ENCODE measurements at regions not wholly inside any gene's neighbourhood (a gene's known extent, or its start where the extent isn't known, plus 50 kb on each side); places are given as distances from the start of the nearest gene placed in this dataset.
"Not testable (repeated sequence)": the region's sequence is repeated elsewhere in the genome, so short reads cannot be mapped to it uniquely, and the experiment has no call there.

DNA sequence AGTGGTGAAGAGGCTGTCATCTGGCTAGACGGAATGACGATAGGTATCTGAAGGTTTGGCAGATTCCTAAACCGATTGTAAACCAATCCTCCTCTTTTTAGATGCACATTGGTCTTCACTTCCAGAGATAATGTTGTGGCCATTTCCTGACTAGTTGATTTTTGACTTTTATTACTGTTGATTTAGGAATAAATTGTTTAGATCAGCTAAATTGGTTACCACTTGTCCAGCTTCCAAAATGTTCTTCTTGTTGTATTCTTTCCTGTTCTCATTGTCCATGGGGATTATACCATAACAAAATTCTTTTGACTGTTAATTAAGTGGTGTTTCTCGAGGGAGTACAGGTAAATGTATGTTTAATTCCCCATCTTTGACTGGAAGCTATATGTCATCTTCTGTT, 119.7 kb downstream of the MACROH2A1 start:
- DNase-seq = no peak

GRCh38 chr5:135276151-135276550, 122.9 kb downstream of the MACROH2A1 start:
- DNase-seq = no peak

DNA sequence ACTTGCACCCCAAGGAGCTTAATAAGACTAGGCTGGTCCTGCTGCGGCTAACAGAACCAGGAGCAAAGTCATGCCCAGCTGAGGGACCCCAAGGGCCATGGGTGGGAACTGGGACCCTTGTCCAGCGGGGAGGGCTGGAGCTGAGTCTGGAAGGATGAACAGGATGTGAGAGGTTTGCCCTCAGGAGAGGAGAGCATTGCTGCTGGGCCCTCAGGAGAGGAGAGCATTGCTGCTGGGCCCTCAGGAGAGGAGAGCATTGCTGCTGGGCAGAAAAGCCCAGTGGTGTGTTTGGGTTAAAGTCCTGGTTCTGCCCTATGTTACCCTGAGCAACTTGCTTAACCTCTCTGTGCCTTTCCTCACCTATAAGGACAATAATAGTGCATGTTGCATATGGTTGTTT, 125.8 kb downstream of the MACROH2A1 start:
- DNase-seq = no peak

DNA sequence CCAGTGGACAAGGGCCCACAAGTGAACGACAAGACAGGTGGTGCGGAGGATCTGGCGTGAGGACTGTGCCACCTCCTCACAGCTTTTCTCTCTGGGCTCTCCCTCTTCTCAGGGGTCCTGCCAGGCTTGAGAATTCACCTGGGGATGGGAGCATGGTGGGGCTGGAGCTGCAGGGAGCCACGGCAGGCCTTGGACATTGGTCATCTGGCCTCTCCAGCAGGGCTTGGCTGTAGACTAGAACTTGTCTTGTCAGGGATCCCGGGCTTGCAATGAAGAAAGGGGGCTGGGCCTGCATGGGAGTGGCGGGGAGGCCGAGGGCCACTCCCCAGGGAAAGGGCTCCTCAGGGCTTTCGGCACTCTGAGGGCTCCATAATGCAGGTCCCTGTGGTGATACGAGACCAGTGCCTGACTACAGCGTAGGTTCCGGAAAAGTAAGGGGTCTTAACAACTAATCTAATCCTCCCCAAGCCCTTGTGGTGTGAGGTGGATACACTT, 126.7 kb downstream of the MACROH2A1 start:
- no peak for DNase-seq

GRCh38 chr5:135271533-135272310, 127.3 kb downstream of the MACROH2A1 start:
- DNase-seq = peak; percentile 46

- DNase-seq = peak; percentile 86
These were observed 129.1 kb downstream of the MACROH2A1 start for GRCh38 chr5:135269931-135270421.

GRCh38 chr5:135269199-135269598, 129.8 kb downstream of the MACROH2A1 start:
- DNase-seq = no peak

GRCh38 chr5:135266975-135267374, 132.1 kb downstream of the MACROH2A1 start:
- DNase-seq = no peak

DNA sequence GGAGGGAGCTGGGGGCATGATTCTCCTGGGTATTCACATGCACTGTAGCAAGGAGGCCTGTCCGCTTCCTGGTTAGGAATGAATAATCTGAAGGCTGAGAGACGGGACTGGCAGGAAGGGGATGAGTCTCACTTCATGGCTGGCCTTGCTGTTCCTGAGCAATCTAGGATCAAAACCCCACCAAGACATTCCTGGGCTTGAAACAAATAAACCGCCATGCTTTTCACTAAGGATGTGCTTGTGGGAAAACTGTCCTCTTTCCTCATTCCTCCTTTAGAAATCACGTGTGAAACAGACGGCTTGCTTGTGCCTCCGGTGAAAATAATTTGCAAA, 132.8 kb downstream of the MACROH2A1 start:
- DNase-seq = no peak

DNA sequence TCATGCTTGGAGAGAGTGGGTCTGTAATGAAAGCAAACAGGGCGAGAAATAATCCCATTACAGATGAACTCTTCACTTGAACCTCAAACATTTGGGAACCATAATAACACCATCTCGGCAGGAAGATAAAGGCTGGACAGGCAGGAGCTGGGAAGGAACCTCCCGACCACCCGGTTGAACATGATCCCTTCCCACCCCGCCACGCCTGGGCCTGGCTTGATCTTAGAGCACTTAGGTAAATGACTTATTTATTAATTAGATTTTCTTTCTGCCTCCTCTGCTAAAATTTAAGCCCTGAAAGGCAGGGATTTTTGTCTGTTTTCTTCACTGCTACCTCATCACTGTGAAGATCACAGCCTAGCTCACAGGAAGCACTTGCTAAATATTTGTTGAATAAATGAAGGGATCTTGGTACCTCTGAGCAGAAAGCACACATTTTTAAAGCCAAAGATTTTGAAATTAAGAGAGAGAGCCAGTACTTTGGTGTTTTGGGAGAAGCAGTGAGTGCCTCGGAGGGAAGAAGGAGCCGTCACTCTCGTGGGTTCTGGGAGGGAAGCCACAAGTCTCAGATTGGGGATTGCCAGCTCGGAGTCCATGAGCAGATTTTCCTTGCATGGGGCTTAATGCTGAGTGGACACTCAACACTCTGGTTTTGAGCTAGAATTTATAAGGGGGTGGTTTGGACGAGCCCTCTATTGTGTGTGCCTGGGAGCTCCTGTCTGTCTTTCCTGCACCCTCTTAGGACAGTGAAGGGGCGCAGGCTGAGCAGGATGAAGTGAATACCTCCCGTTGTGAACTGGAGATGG, 133.3 kb downstream of the MACROH2A1 start:
- DNase-seq = no peak

- DNase-seq = no peak
These were observed 134.3 kb downstream of the MACROH2A1 start for GRCh38 chr5:135264451-135265440.

DNA sequence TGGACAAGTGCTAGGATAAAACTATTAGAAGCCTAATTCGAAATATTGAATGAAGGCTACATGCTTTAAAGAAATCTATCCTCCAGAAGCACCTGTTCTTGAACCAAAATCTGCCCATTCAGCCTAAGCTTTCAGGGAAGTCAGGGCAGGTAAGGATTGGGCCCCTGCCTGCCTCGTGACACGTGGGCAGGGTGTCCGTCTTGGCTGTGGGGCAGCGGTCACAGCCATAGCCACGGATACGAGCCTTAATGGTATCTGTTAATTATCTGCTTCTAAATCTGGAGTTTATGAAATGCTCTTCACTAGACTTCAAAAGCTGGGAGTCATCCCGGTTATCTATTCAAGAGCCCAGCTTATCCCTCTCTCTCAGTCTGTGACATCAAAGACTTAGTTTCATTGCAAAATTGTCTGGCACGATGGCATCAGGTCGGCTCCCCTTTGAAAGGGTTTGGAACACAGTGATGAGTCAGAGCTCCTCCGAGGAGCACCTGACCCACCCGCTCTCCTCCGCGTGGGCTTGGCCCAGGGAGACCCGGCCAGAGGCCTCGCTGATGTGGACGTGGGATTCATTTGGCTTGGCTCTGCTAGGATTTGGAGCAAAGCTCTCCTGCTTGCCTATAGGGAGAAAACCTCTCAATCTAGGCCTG, 135.9 kb downstream of the MACROH2A1 start:
- no peak for DNase-seq

GRCh38 chr5:135262364-135262763, 136.7 kb downstream of the MACROH2A1 start:
- no peak for DNase-seq

GRCh38 chr5:135260108-135260507, 138.9 kb downstream of the MACROH2A1 start:
- not testable (repeated sequence) for DNase-seq

- no peak for DNase-seq
These were observed 143.4 kb downstream of the MACROH2A1 start for GRCh38 chr5:135255461-135256178.

DNA sequence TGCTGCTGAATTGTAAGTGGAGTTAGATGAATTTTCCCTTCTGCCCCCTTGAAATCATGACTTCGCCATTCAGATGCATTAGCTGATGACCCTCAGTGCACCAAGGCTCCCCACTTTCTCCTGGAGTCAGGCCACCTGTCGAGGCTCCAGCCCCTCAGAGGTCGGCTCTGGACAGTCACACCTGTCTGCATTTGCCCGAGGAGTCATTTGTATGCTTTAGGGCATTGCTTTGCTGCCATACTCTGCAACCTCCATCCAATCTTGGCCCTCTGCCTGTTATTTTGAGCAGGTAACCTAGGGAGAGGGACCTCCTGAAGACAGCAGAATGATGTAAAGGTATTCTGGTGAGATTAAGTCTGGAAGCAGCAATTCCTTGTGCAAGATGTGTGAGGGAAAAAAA, 144.8 kb downstream of the MACROH2A1 start:
- no peak for DNase-seq

- no peak for DNase-seq
These were observed 145.3 kb downstream of the MACROH2A1 start for GRCh38 chr5:135253601-135254178.

DNA sequence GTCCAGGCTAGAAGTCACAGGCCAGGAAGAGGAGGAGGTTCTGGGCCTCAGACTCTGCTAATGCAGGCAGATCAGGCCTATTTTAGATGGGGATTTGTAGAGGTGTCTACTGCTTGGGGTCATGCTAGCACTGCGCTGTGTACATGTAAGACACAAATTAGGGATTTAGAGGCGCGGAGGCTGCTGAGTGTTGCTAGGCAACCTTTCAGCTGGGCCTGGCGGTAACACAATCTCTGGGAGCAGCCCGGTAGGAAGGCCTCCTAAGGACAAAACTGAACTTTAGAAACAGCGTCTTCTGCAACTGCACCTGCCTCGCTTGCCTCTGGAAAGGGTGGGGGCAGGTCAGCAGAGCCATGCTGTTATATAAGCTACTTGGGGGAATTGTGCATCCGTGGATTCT, 147.9 kb downstream of the MACROH2A1 start:
- DNase-seq = no peak

GRCh38 chr5:135250671-135251070, 148.4 kb downstream of the MACROH2A1 start:
- DNase-seq = no peak

- DNase-seq = no peak
These were observed 149.4 kb downstream of the MACROH2A1 start for GRCh38 chr5:135249658-135250057.

GRCh38 chr5:135248801-135249231, 150.2 kb downstream of the MACROH2A1 start:
- DNase-seq = no peak
